Endothelial cell of umbilical vein (primary cell): ENCODE measurements at regions not wholly inside any gene's neighbourhood (a gene's known extent, or its start where the extent isn't known, plus 50 kb on each side); places are given as distances from the start of the nearest gene placed in this dataset.

Source experiments
- BruUV-seq: library from RNA; stranded (reverse); fragments of 400-500 nt; replicated peaks from 2 replicates; lab custom pipeline; 2021; lab: Mats Ljungman, UMichigan
- CTCF ChIA-PET: fragments of 300-600, 350-600 bp; sonication (Branson Sonifier 250); formaldehyde crosslinking; loops from one replicate; lab custom pipeline; 2021; ENCODE audit warnings: antibody characterized with exemption, inconsistent platforms; lab: Charles Lee
- POLR2A ChIA-PET: fragments of 300-600, 350-600 bp; sonication (Branson Sonifier 250); formaldehyde crosslinking; loops from one replicate; lab custom pipeline; 2021; ENCODE audit warnings: antibody characterized with exemption, inconsistent platforms; lab: Charles Lee
- DNase-seq: peaks from one replicate; pipeline ENCODE4 v3.0.0-alpha.2; 2011; ENCODE audit warnings: low read depth, low spot score
- FAIRE-seq: peaks from 2 replicates; lab custom pipeline; 2011; peaks lifted over from hg19 to GRCh38; lab: Jason Lieb, UNC
- H2AFZ ChIP-seq: 2 replicates; pipeline ENCODE4 v1.6.0; 2012; ENCODE audit warnings: low read depth, low read length, control low read depth, inconsistent platforms
- H3K27ac ChIP-seq: 2 replicates; pipeline ENCODE4 v1.5.1; 2011; ENCODE audit warnings: low read depth, mild to moderate bottlenecking, control low read depth, low read length, moderate library complexity; ENCODE audit not compliant: insufficient read depth
- H3K27me3 ChIP-seq, 2 experiments: 2 replicates each; pipeline versions ENCODE4 v1.6.0 to v1.6.1; 2011; ENCODE audit warnings: low read length in 2 of 2, mixed read lengths in 1 of 2; ENCODE audit not compliant: control insufficient read depth in 2 of 2, insufficient read depth in 2 of 2
- H3K36me3 ChIP-seq, 2 experiments: 2 replicates in 1 of 2; 3 replicates in 1 of 2; pipeline ENCODE4 v1.5.1; 2011; ENCODE audit warnings: low read length in 2 of 2, mild to moderate bottlenecking in 1 of 2, moderate library complexity in 1 of 2; ENCODE audit not compliant: control insufficient read depth in 2 of 2, insufficient read depth in 2 of 2; ENCODE audit errors: extremely low read depth in 1 of 2
- H3K4me1 ChIP-seq: 3 replicates; pipeline ENCODE4 v1.5.1; 2011; ENCODE audit warnings: mild to moderate bottlenecking, low read length; ENCODE audit not compliant: control insufficient read depth, insufficient read depth; ENCODE audit errors: extremely low read depth
- H3K4me2 ChIP-seq: 2 replicates; pipeline ENCODE4 v1.6.1; 2011; ENCODE audit warnings: low read length, control low read depth, mixed read lengths; ENCODE audit not compliant: insufficient read depth
- H3K4me3 ChIP-seq, 3 experiments: fragments of 200-600 bp in 1 of 3; sonication (generic), shearing (Covaris generic) in 1 of 3; replicated peaks in 1 of 3; 2 replicates each; pipeline ENCODE4 v1.5.1; 2011 to 2016; ENCODE audit warnings: control low read depth in 3 of 3, low read length in 3 of 3, mild to moderate bottlenecking in 2 of 3, inconsistent platforms in 1 of 3, low read depth in 1 of 3, moderate library complexity in 1 of 3; ENCODE audit not compliant: insufficient read depth in 1 of 3
- H3K79me2 ChIP-seq: 2 replicates; pipeline ENCODE4 v1.6.0; 2012; ENCODE audit warnings: low read length, inconsistent platforms; ENCODE audit not compliant: control insufficient read depth, insufficient read depth
- H3K9ac ChIP-seq: replicated peaks from 2 replicates; pipeline ENCODE3; 2011; ENCODE audit warnings: low read length, control low read depth; ENCODE audit not compliant: insufficient read depth; ENCODE audit errors: extremely low read depth
- H3K9me1 ChIP-seq: replicated peaks from 3 replicates; pipeline ENCODE4 v1.6.0; 2011; ENCODE audit warnings: mild to moderate bottlenecking, low read length; ENCODE audit not compliant: control insufficient read depth, insufficient read depth; ENCODE audit errors: extremely low read depth
- H3K9me3 ChIP-seq: replicated peaks from 2 replicates; pipeline ENCODE4 v1.5.1; 2012; ENCODE audit warnings: low read length, inconsistent platforms; ENCODE audit not compliant: control insufficient read depth, insufficient read depth
- H4K20me1 ChIP-seq: replicated peaks from 2 replicates; pipeline ENCODE3; 2011; ENCODE audit warnings: mild to moderate bottlenecking, low read length; ENCODE audit not compliant: control insufficient read depth, insufficient read depth; ENCODE audit errors: extremely low read depth
- EZH2 ChIP-seq: IDR thresholded peaks from 2 replicates; pipeline ENCODE4 v1.6.1; 2012; ENCODE audit warnings: borderline replicate concordance, low read depth, mild to moderate bottlenecking, moderate library complexity, low read length, inconsistent platforms; ENCODE audit not compliant: severe bottlenecking
- FOS ChIP-seq: IDR thresholded peaks from 2 replicates; pipeline ENCODE4 v1.6.1; 2011; ENCODE audit warnings: mild to moderate bottlenecking, low read length, moderate library complexity, borderline replicate concordance; ENCODE audit not compliant: insufficient read depth
- GATA2 ChIP-seq: IDR thresholded peaks from 2 replicates; pipeline ENCODE4 v1.7.0; 2011; ENCODE audit warnings: low read depth, mild to moderate bottlenecking, moderate library complexity, mixed read lengths, low read length; ENCODE audit not compliant: insufficient read length, insufficient read depth
- JUN ChIP-seq: IDR thresholded peaks from 2 replicates; pipeline ENCODE4 v1.6.1; 2011; ENCODE audit warnings: borderline replicate concordance, low read depth; ENCODE audit not compliant: insufficient read length, insufficient read depth
- MYC ChIP-seq: IDR thresholded peaks from one replicate; pipeline ENCODE4 v1.6.1; 2011; ENCODE audit warnings: mild to moderate bottlenecking, low read depth, low read length
- POLR2A ChIP-seq: IDR thresholded peaks from 2 replicates; pipeline ENCODE4 v1.6.1; 2012; ENCODE audit warnings: low read depth, mild to moderate bottlenecking, control low read depth, low read length
- POLR2AphosphoS5 ChIP-seq: IDR thresholded peaks from 2 replicates; pipeline ENCODE4 v1.6.1; 2012; ENCODE audit warnings: low read depth, mild to moderate bottlenecking, control low read depth, low read length, moderate library complexity; ENCODE audit not compliant: insufficient read depth
- dilution Hi-C: fragments of 300-500 bp; cut with MboI; formaldehyde crosslinking; loops from one replicate; pipeline ENCODE4 v1.15.0; 2019; ENCODE audit warnings: low sequenced_read_pairs; ENCODE audit not compliant: extremely low pct_ligation_motif_present
- intact Hi-C: fragments of 100-400 bp; cut with micrococcal nuclease; formaldehyde crosslinking; loops from one replicate; pipeline ENCODE4 v1.10.0; 2022
- TF ChIP-seq, protein P1 (sequence below): IDR thresholded peaks from 2 replicates; pipeline ENCODE4 v1.6.1; 2011; ENCODE audit not compliant: insufficient read depth, insufficient read length
- TF ChIP-seq, protein P2 (sequence below), 2 donors: IDR thresholded peaks; 1 replicate in 1 of 2; 2 replicates in 1 of 2; pipeline ENCODE4 v1.5.1; 2011; ENCODE audit warnings: low read length in 2 of 2, mild to moderate bottlenecking in 2 of 2, moderate library complexity in 2 of 2, control low read depth in 1 of 2, inconsistent platforms in 1 of 2, low read depth in 1 of 2; ENCODE audit not compliant: insufficient read depth in 1 of 2; ENCODE audit errors: extremely low read depth in 1 of 2

DNA sequence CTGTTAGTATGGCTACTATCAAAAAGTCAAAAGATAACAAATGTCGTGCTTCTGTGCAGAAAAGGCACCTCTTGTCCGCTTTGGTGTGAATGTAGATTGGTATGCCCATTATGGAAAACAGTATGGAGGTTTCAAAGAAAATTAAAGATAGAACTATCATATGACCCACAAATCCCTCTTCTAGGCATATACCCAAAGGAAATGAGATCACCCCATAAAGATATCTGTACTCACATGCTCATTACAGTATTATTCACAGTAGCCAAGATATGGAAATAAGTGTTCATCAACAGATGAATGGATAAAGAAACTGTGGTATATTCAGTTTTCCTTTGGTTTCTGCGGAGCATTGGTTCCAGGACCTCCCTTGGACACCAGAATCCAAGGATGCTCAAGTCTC lies 180.5 kb upstream of the PPP1R3A start:
- H4K20me1 ChIP-seq: no peaks in the 10 kb centered on the region
- ChIA-PET POLR2A (no interaction called here), CTCF (no interaction called here)
- H3K79me2 ChIP-seq: no peaks in the 10 kb centered on the region
- no peak overlapping the region for H3K4me2 ChIP-seq
- no peaks in the 10 kb centered on the region for H3K9me1 ChIP-seq
- intact Hi-C loops (no loop called here), dilution Hi-C loops (no loop called here)
- no peak for DNase-seq
- TF ChIP-seq, protein P1, sequence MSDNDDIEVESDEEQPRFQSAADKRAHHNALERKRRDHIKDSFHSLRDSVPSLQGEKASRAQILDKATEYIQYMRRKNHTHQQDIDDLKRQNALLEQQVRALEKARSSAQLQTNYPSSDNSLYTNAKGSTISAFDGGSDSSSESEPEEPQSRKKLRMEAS: no peak
- TF ChIP-seq POLR2AphosphoS5: no peak
- no peak for TF ChIP-seq GATA2
- TF ChIP-seq, protein P2, sequence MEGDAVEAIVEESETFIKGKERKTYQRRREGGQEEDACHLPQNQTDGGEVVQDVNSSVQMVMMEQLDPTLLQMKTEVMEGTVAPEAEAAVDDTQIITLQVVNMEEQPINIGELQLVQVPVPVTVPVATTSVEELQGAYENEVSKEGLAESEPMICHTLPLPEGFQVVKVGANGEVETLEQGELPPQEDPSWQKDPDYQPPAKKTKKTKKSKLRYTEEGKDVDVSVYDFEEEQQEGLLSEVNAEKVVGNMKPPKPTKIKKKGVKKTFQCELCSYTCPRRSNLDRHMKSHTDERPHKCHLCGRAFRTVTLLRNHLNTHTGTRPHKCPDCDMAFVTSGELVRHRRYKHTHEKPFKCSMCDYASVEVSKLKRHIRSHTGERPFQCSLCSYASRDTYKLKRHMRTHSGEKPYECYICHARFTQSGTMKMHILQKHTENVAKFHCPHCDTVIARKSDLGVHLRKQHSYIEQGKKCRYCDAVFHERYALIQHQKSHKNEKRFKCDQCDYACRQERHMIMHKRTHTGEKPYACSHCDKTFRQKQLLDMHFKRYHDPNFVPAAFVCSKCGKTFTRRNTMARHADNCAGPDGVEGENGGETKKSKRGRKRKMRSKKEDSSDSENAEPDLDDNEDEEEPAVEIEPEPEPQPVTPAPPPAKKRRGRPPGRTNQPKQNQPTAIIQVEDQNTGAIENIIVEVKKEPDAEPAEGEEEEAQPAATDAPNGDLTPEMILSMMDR (IDR thresholded peaks at IDR 0.05; ENCODE audit: extremely low read depth in 1 of 2, insufficient read depth in 1 of 2, low read depth in 1 of 2, low read length in 2 of 2): no peak
- no peak for TF ChIP-seq FOS
- TF ChIP-seq JUN: no peak
- no peak for TF ChIP-seq MYC
- TF ChIP-seq EZH2: no peak
- TF ChIP-seq POLR2A: no peak
- no peak overlapping the region for H3K9ac ChIP-seq
- H3K36me3 ChIP-seq: no peaks in the 10 kb centered on the region
- no peak overlapping the region for H3K4me3 ChIP-seq
- H3K27ac ChIP-seq: no peak overlapping the region
- no TSS peak for BruUV-seq
- no peak for FAIRE-seq
- peaks cover 0 to 3% of the 10 kb centered on the region in 2 experiments for H3K27me3 ChIP-seq
- H2AFZ ChIP-seq: no peak overlapping the region
- H3K9me3 ChIP-seq: no peaks in the 10 kb centered on the region
- H3K4me1 ChIP-seq: no peaks in the 10 kb centered on the region
